B cell (primary cell): ENCODE measurements at regions not wholly inside any gene's neighbourhood (a gene's known extent, or its start where the extent isn't known, plus 50 kb on each side); places are given as distances from the start of the nearest gene placed in this dataset.

Experiments
- ATAC-seq: fragments of 200-7000 bp; cut with Tn5 transposase; one replicate; pipeline ENCODE4 v1.10.0; 2021; ENCODE audit warnings: low read depth, mild to moderate bottlenecking, moderate number of reproducible peaks, moderate library complexity
- CTCF ChIA-PET: fragments of 350-600 bp; sonication (Branson Sonifier 250); formaldehyde crosslinking; loops from one replicate; lab custom pipeline; 2021; ENCODE audit warnings: antibody characterized with exemption, inconsistent platforms; lab: Charles Lee
- POLR2A ChIA-PET: fragments of 350-600 bp; sonication (Branson Sonifier 250); formaldehyde crosslinking; loops from one replicate; lab custom pipeline; 2021; ENCODE audit warnings: antibody characterized with exemption; lab: Charles Lee
- DNase-seq: peaks from one replicate; pipeline ENCODE4 v3.0.0; 2013
- H2AFZ ChIP-seq: 2 replicates; pipeline ENCODE4 v1.6.1; 2012; ENCODE audit warnings: mild to moderate bottlenecking, low read depth, low read length; ENCODE audit not compliant: insufficient read depth, poor library complexity, severe bottlenecking
- H3K27ac ChIP-seq, 2 donors: 1 replicate in 1 of 2; 2 replicates in 1 of 2; pipeline ENCODE4 v1.5.1; 2012 to 2013; ENCODE audit warnings: low read length in 2 of 2, mild to moderate bottlenecking in 2 of 2, moderate library complexity in 1 of 2
- H3K27me3 ChIP-seq, 4 experiments: fragments of 200-600 bp in 1 of 4; sonication (generic) in 1 of 4; replicated peaks in 1 of 4; 1 replicate in 2 of 4; 2 replicates in 2 of 4; pipeline versions ENCODE4 v1.6.1 to v1.7.0; 2013 to 2016; ENCODE audit warnings: low read length in 3 of 4, mild to moderate bottlenecking in 2 of 4, mixed read lengths in 1 of 4, moderate library complexity in 1 of 4; ENCODE audit not compliant: insufficient read depth in 4 of 4, control insufficient read depth in 3 of 4; ENCODE audit errors: control extremely low read depth in 1 of 4
- H3K36me3 ChIP-seq, 2 experiments: replicated peaks in 1 of 2; 1 replicate in 1 of 2; 2 replicates in 1 of 2; pipeline versions ENCODE4 v1.6.1 to v1.7.1; 2013; ENCODE audit warnings: low read length in 1 of 2; ENCODE audit not compliant: insufficient read depth in 2 of 2, control insufficient read depth in 1 of 2; ENCODE audit errors: control extremely low read depth in 1 of 2, extremely low read depth in 1 of 2
- H3K4me1 ChIP-seq, 2 donors: fragments of 200-600 bp in 1 of 2; sonication (generic) in 1 of 2; 1 replicate in 1 of 2; 2 replicates in 1 of 2; pipeline versions ENCODE4 v1.5.1 to v1.6.1; 2013 to 2017; ENCODE audit warnings: low read length in 2 of 2; ENCODE audit not compliant: control insufficient read depth in 2 of 2, insufficient read depth in 2 of 2
- H3K4me2 ChIP-seq: replicated peaks from 2 replicates; pipeline ENCODE3; 2012; ENCODE audit warnings: mild to moderate bottlenecking, low read depth, low read length; ENCODE audit not compliant: poor library complexity, severe bottlenecking
- H3K4me3 ChIP-seq, 5 experiments: fragments of 200-600 bp in 1 of 5; sonication (generic) in 1 of 5; 1 replicate in 3 of 5; 2 replicates in 2 of 5; pipeline versions ENCODE4 v1.5.1 to v1.7.0; 2011 to 2016; ENCODE audit warnings: low read length in 4 of 5, mild to moderate bottlenecking in 4 of 5, low read depth in 2 of 5, control low read depth in 1 of 5, moderate library complexity in 1 of 5; ENCODE audit not compliant: insufficient read depth in 1 of 5; ENCODE audit errors: control extremely low read depth in 1 of 5, extremely low read depth in 1 of 5
- H3K79me2 ChIP-seq: fragments of 200-600 bp; sonication (generic); one replicate; pipeline ENCODE4 v1.6.0; 2016; ENCODE audit warnings: low read length; ENCODE audit not compliant: control insufficient read depth, insufficient read depth
- H3K9ac ChIP-seq: fragments of 200-600 bp; sonication (generic); 2 replicates; pipeline ENCODE4 v1.6.1; 2017; ENCODE audit warnings: mild to moderate bottlenecking, low read length, moderate library complexity
- H3K9me3 ChIP-seq, 3 donors: one replicate each; pipeline versions ENCODE4 v1.6.1 to v1.7.1; 2013; ENCODE audit warnings: low read length in 2 of 3; ENCODE audit not compliant: control insufficient read depth in 2 of 3, insufficient read depth in 1 of 3; ENCODE audit errors: control extremely low read depth in 1 of 3
- H4K20me1 ChIP-seq: 2 replicates; pipeline ENCODE4 v1.6.0; 2012; ENCODE audit warnings: mild to moderate bottlenecking, low read length; ENCODE audit not compliant: insufficient read depth, control insufficient read depth, poor library complexity, severe bottlenecking
- H3K27ac Mint-ChIP-seq: one replicate; pipeline ENCODE4 v1.8.0; 2021; ENCODE audit warnings: mixed read lengths
- H3K27me3 Mint-ChIP-seq: one replicate; pipeline ENCODE4 v1.8.0; 2021; ENCODE audit warnings: mixed read lengths
- H3K4me1 Mint-ChIP-seq: one replicate; pipeline ENCODE4 v1.8.0; 2021; ENCODE audit warnings: mixed read lengths
- H3K4me3 Mint-ChIP-seq: one replicate; pipeline ENCODE4 v1.8.0; 2021; ENCODE audit warnings: mixed read lengths
- H3K9me3 Mint-ChIP-seq: one replicate; pipeline ENCODE4 v1.8.0; 2022; ENCODE audit warnings: mixed read lengths; ENCODE audit not compliant: insufficient read depth
- EZH2 ChIP-seq: IDR thresholded peaks from 2 replicates; pipeline ENCODE4 v1.6.1; 2012; ENCODE audit warnings: borderline replicate concordance, low read depth, mild to moderate bottlenecking, moderate library complexity, low read length; ENCODE audit not compliant: insufficient read depth, poor library complexity, severe bottlenecking
- WGBS: methylation state at CpG from one replicate; pipeline ENCODE4 v1.1.5; 2013; ENCODE audit warnings: missing lambda C conversion rate; ENCODE audit not compliant: insufficient coverage; 5-methylcytosine and 5-hydroxymethylcytosine counted together
- intact Hi-C: fragments of 100-400 bp; cut with micrococcal nuclease; formaldehyde crosslinking; loops from one replicate; pipeline ENCODE4 v1.10.0; 2022
- TF ChIP-seq, protein P1 (sequence below): fragments of 200-600 bp; IDR thresholded peaks from one replicate; pipeline ENCODE4 v1.8.0; 2022; ENCODE audit warnings: antibody characterized with exemption, mild to moderate bottlenecking

- ChIA-PET CTCF (no interaction called here), POLR2A (no interaction called here)
- peaks cover 8% of the 10 kb centered on the region for H3K27me3 Mint-ChIP-seq
- Histone ChIP-seq H3K4me1 (peaks cover 0 to 3% of the 10 kb centered on the region in 2 donors), H3K27ac (no peak overlapping the region), H3K36me3 (no peaks in the 10 kb centered on the region), H3K9ac (no peak overlapping the region), H3K4me3 (no peak overlapping the region), H2AFZ (no peak overlapping the region), H3K9me3 (no peaks in the 10 kb centered on the region), H3K27me3 (peaks cover 0 to under 1% (median 0%) of the 10 kb centered on the region in 4 experiments), H4K20me1 (no peaks in the 10 kb centered on the region), H3K4me2 (no peak overlapping the region), H3K79me2 (no peaks in the 10 kb centered on the region)
- peaks cover 8% of the 10 kb centered on the region for H3K4me1 Mint-ChIP-seq
- DNase-seq (no peak), ATAC-seq (no peak)
- intact Hi-C loops: no loop called here
- H3K27ac Mint-ChIP-seq: no peak overlapping the region
- H3K9me3 Mint-ChIP-seq: no peaks in the 10 kb centered on the region
- H3K4me3 Mint-ChIP-seq: no peak overlapping the region
- TF ChIP-seq, protein P1, sequence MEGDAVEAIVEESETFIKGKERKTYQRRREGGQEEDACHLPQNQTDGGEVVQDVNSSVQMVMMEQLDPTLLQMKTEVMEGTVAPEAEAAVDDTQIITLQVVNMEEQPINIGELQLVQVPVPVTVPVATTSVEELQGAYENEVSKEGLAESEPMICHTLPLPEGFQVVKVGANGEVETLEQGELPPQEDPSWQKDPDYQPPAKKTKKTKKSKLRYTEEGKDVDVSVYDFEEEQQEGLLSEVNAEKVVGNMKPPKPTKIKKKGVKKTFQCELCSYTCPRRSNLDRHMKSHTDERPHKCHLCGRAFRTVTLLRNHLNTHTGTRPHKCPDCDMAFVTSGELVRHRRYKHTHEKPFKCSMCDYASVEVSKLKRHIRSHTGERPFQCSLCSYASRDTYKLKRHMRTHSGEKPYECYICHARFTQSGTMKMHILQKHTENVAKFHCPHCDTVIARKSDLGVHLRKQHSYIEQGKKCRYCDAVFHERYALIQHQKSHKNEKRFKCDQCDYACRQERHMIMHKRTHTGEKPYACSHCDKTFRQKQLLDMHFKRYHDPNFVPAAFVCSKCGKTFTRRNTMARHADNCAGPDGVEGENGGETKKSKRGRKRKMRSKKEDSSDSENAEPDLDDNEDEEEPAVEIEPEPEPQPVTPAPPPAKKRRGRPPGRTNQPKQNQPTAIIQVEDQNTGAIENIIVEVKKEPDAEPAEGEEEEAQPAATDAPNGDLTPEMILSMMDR: no peak
- TF ChIP-seq EZH2: no peak
- 58% methylated on average over 2 of the region's 3 CpGs for WGBS
These were observed 147.3 kb upstream of the KCNJ18 start for GRCh38 chr17:21545064-21545463.

DNA sequence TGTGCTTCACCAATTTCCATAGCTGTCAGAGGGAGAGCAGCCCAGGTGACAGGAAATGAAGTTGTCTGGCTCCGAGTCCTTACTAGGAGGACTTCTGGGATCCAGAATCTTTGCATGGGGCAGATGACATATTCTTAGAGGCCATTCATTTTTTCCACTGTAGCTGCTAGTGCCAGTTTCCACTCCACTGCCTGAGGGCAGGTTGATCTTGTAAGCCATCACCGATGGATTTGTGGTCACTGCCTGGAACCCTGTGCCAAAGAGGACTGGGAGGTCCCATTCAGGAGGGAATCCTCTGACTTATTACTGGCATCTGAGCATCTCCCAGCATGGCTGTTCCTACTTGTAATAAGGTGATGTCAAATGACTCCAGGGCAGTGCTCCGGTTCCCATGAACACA is 144.1 kb upstream of the KCNJ18 start:
- Mint-ChIP-seq H3K4me3 (no peak overlapping the region), H3K27me3 (peaks cover 11% of the 10 kb centered on the region), H3K27ac (no peak overlapping the region), H3K4me1 (peaks cover 19% of the 10 kb centered on the region), H3K9me3 (no peaks in the 10 kb centered on the region)
- Histone ChIP-seq H3K9ac (no peak overlapping the region), H3K9me3 (peaks cover 0 to 3% (median 3%) of the 10 kb centered on the region in 3 donors), H3K27ac (no peak overlapping the region), H3K27me3 (peaks cover 0 to 16% (median 4%) of the 10 kb centered on the region in 4 experiments), H3K4me1 (peaks cover 10 to 11% of the 10 kb centered on the region in 2 donors), H3K4me3 (no peak overlapping the region), H3K79me2 (no peaks in the 10 kb centered on the region), H3K36me3 (no peaks in the 10 kb centered on the region), H4K20me1 (no peaks in the 10 kb centered on the region), H2AFZ (no peak overlapping the region), H3K4me2 (no peak overlapping the region)
- POLR2A ChIA-PET: no interaction called here
- intact Hi-C loops: no loop called here
- DNase-seq: no peak
- WGBS: 96% methylated on average over 2 of the region's 3 CpGs
- no peak for ATAC-seq
- TF ChIP-seq, protein P1: no peak
- TF ChIP-seq EZH2: no peak
- CTCF ChIA-PET: interaction anchor here (1.3 kb wide), 1 partner anchor 32 kb away, joined by 3 read pairs; no protein-coding TSS in a partner anchor
